DMS53 (cell line): ENCODE measurements at regions not wholly inside any gene's neighbourhood (a gene's known extent, or its start where the extent isn't known, plus 50 kb on each side); places are given as distances from the start of the nearest gene placed in this dataset.
"Not testable (repeated sequence)": the region's sequence is repeated elsewhere in the genome, so short reads cannot be mapped to it uniquely, and the experiment has no call there.

Source experiments
- DNase-seq: peaks from one replicate; lab custom pipeline; 2025; lab: John Stamatoyannopoulos, UW

DNA sequence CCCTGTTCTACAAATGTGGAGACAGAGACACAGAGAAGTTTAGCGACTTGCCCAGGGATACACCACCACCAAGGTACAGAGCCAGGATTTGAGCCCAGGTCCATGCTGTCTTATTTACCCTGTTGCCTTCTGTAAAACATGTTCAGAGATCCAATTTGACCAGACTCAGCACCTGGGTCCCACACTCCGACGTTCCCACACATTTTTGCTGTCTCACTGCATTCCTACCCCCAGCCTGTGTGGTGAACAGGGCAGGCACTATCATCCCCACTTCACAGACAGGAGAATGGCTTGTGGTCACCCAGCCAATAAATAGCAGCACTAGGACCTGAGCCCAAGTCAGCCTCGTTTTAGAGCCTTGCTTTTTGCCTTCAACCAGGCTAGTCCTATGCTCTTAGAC lies 102.8 kb downstream of the PJA1 start:
- no peak for DNase-seq

DNA sequence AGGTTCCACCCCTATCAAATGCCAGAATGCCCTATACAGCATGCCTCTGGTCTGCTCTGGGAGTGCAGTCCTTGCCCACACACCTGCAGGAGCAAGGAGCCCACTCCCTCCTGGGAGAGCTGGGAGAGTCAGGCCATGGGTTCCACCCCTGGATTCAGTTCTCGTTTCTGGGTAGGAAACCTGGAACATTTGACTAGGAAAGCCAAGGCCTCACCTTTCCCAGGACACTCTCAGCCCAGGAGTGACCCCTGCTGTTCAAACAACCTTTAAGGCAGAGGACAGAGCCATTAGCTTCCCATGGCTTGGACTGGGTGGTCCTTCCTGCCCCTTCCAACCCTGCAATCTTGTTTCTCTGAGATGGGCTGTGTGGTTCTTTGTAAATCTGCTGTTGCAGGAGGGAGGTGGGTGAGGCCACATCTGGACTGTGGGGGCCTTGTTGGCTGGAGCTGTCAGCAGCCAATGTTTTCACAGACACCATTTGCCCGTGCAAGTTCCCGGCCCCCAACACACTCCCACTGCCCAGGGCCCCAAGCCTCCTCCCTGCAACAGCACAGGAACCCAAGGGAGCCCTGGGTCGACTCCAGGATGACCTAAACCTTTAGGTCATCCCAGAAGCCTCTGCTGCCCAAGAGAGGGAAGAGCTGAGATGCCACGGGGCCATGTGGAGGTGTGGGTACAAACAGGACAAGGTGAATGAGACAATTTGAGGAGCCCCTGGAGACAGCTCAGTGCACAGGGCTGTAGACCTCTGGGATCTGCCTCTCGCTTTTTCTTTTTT lies 104.4 kb downstream of the PJA1 start:
- peak; percentile 34 for DNase-seq

DNA sequence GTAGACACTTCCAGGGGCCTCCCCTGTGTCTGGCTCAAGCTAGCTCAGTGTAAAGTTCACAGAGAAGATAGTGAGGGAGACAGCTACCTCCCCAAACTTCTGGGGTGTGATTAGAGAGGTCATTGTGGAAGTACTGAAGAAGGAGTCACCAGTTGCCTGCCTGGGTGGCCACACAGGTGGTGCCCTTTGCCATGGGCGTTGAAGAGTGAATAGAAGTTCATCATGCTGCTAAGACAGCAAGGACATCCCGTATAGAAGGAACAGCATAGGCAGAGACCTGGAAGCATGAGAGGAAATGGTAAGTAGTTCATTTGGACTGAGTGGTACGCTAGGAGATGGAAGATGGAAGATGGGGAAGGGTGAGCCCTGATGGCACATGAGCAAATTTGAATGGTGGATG lies 110.1 kb downstream of the PJA1 start:
- no peak for DNase-seq

DNA sequence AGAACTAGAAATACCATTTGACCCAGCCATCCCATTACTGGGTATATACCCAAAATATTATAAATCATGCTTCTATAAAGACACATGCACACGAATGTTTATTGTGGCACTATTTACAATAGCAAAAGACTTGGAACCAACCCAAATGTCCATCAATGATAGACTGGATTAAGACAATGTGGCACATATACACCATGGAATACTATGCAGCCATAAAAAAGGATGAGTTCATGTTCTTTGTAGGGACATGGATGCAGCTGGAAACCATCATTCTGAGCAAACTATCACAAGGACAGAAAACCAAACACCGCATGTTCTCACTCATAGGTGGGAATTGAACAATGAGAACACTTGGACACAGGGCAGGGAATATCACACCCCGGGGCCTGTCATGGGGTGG lies 110.8 kb downstream of the PJA1 start:
- not testable (repeated sequence) for DNase-seq

DNA sequence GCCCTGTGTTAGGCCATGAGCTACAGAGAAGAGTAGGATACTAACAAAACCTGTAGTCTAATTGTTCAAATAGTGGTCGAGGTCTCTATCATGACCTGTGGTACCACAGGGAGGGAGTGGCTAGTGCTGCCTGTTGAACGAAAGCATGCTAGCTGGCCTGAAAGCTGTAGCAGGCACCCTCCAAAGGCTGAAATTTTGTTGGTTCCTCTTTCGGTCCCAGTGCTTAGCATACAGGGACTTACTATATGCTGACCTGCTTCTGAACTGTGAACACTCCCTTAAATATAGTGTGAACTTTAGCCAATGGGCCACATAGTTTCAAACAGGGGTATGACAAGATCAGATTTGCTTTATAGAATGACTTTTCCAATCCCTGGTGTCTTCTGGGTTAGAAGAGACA lies 113.4 kb downstream of the PJA1 start:
- DNase-seq: no peak

DNA sequence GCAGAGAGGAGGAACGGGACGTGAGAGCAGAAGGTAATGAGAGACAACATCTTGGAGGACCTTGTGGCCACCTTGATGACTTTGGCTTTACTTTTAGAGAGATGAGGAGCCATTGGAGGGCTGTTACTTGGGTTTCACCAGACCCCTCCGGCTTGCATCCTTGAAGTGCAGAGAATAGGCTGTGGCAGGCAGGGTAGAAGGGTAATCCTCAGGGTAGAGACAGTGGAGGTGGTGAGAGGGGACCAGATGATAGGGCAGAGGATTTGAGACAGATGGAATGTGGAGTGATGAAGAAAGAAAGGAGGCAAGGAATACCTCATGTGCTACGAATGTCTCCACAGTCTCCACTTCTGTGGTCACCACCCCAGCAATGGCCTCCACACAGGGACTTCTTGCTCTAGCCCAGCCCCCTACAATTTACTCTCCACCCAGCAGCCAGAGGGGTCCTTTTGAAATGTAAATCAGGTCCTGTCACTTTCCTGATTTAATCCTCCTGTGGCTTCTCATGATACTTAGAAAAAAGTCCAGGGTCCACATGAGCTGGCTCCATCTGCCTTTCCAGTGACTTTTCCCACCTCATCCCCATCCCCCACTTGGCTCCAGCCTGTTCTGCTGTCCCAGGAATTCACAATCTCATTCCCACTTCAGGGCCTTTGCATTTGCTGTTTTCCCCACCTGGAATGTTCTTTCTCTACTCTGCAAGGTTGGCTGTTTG lies 115.0 kb downstream of the PJA1 start:
- DNase-seq: no peak

DNA sequence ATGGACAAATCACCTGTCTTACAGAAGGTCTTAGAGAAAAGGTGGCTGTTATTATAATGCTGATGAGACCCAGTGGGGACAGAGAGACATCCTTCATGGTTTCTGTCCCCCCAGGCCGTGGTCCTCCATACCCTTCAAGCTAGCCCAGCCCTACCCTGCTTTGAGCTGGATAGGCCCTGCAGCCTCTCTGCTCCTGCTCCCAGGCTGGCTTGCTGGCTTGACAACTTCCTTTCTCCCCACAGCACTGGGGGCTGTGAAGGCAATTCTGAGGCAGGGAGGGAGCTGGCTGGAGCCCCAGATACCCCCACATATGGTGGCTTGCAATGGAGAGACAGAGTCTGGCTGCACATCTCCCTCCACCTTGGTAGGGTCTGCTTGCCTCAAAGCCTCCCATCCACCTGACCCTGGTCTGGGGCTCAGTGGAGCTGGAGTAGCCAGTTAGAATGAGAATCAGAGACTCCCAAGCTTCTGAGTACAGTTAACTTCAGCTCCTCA lies 118.2 kb downstream of the PJA1 start:
- no peak for DNase-seq

DNA sequence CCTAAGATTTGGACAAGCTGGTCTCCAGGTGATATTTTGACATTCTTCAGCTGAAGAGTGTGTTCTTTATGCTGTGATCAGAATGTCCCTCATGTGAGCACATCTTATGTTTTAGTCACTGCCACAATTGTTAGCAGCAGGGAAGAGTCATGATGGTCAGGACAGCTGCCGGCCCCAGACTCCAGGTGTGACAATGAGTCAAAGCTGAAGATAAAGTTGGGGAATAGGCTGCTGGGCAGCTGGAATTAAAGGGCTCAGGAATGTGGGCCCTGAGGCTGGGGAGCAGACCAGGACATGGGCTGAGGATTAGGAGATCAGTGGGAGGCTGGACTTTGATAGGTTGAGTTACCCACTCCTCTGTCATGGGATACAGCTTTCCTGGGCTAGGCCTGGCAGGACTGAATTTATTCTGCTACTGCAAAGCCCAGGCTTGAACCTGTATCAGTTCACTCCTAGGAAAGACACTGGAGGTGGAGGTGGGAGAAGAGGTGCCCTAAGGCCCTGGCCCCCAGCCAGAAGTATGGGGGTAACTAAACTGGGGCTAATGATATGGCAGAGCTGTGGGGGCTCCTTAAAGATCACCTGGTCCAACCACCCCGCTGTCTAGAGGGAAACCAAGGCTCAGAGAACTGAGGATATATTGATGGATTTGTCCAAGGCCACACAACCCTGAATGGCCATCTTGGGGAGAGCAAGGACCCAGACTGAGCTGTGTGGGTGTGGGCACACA lies 119.5 kb downstream of the PJA1 start:
- no peak for DNase-seq

DNA sequence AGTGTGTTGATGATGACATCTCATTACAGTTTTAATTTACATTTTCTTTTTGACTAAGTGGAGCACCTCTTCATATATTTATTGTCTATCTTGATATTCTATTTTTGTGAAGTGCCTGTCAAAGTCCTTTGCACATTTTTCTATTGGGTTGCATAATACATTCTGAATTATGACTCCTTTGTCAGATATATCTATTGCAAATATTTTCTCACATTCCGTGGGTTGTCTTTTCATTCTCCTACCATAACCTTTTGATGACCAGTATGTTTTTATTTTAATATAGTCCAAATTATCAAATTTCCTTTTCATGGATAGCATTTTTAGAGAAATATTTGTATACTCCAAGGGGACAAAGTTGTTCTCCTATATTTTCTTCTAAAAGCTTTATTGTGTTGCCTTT lies 126.4 kb downstream of the PJA1 start:
- no peak for DNase-seq

DNA sequence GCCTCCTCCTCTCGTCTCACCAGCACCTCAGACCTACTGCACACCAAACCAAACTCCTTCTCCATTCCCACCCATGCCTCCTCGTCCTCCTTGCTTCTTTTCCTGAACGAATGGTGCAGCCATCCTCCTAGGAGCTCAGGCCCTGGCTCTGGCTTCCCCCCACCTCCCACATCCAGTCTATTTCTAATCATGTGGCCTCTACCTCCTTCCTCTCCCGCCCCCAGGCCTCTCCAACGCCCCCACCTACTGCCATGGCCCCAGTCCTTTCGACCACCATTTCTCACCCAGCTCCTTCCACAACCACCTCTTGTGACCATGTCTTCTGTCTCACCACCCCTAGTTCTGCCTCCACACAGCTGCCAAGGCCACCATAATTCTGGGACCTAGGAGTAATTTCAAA lies 127.1 kb downstream of the PJA1 start:
- no peak for DNase-seq

DNA sequence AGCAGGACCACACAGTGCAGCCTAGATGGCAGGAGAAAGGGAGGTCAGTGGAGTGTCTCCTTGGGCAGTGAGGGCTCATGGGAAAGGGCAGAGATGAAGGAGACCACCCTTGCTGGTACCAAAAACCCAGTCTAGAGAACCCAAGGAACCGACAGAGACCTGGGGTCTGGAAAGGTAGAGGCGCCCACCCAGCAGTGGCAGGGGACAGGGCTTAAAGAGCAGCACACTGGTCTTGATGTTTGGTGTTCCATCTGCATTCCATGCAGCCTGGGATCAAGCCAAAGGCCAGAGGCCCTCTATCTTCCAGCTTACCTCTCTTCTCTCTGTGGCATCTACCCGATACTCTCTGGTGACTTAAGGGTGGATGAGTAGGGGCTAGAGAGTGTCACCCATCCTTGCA lies 127.5 kb downstream of the PJA1 start:
- DNase-seq: no peak

DNA sequence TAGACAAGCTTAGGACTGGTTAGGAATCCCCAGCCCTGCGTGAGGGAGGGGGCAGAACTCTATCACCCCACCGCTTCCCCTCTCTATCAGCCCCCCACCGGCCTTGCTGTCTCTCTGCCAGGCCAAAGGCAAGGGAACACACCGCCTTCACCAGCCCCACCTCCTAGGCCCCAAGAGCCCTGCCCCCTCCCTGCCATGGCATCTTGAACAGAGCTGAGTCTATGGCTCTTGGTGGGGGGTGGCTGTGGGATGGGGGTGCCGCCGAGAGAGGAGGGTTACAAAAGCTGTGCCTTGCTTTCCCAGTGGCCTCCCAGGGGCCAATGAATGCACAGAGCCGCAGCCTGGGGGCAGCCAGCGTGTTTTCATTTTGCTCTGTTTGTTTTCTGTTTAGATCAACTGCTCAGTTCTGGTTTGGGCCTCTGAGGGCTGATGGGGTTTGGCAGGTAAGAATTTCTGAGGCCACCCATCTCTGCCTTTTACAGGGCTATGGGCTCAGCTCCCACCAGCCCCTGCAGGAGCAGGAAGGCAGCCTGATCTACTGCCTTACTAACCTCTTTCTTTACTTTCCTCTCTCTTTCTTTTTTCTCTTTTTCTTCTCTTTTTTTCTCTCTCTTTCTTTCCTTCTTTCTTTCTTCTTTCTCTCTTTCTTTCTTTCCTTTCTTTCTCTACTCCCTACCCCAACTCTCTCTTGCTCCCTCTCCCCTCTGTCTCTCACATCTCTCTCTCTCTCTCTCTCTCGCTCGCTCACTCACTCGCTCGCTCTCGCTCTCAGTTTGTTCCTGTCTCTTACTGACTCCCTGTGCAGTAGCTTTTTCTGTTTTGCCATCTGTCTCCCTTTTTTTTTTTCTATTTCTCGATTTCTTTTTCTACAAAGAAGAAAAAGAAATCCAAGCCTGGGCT lies 128.3 kb downstream of the PJA1 start:
- DNase-seq: no peak

DNA sequence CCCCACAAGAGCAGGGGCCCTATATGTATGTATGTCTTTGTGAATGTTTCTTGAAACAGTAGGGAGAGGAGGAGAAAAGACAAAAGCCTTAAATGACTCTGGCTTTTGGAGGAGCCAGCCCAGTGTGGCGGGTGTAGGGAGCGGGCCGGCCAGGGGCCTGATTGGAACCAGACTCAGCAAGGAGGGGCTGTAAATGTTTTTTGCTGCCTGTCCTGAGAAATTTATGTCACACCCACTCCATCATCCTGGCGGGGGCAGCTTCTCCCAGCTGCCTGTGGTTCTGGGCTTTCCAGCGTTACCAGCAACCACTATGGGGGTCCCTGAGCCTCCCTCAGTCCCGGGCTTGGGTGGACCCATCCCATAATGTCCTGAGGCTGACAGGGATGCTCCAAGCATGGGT lies 130.8 kb downstream of the PJA1 start:
- DNase-seq: no peak

DNA sequence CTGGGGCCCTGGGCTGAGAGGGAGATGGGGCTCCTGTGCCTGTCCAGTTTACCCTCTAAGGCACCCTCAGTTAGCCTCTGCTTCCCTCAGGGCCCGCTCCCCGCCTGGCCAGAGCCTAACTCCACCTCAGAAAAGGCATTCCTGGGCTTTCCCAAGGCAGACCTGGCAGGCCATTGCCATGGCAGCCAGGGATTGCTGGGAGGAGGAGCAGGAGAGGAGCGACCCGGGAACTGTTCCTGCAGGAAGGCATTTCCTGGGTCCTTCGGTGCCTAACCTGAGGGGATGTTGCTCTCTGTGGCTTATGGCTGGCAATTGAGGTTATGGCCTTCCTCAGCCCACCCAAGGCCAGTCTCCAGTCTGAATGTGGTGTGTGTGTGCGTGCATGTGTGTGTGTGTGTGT lies 131.3 kb downstream of the PJA1 start:
- DNase-seq: no peak

DNA sequence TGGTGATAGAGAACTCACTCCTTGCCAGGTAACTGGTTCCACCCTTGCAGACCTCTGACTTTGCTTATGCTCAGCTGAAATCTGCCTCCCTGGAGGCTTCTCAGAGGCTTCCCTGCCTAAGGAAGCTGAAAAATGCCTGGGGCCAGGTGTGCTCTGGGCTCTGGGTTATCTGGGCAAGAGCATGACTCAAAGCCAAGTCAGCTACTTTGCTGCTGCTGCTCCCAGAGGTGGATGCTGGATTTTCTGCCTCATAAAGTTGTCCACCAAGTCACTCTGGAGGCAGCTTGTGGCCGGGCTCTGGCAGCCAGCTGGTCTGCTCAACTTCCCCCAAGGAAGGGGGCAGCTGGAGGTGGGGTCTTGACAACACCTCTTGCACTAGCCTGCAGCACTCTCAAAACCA lies 132.7 kb downstream of the PJA1 start:
- no peak for DNase-seq

DNA sequence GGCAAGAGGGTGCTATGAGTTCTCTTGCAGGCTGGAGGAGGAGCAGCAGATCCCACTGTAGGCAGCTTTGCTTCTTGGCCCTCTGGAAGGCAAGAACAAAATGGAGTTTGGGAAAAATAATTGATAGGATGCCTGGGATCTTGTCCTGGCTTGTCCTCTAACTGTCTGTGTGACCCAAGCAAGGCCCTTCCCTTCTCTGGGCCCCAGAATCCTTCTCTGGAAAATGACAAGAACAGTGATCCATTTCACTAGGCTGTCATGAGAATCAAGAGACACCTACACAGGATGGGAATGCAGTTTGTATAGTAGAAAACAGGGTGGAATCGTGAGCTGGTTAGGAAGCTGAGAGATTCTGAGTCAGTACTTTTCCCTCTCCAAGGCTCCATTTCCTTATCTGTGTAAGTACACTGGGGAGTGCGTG lies 133.3 kb downstream of the PJA1 start:
- no peak for DNase-seq

DNA sequence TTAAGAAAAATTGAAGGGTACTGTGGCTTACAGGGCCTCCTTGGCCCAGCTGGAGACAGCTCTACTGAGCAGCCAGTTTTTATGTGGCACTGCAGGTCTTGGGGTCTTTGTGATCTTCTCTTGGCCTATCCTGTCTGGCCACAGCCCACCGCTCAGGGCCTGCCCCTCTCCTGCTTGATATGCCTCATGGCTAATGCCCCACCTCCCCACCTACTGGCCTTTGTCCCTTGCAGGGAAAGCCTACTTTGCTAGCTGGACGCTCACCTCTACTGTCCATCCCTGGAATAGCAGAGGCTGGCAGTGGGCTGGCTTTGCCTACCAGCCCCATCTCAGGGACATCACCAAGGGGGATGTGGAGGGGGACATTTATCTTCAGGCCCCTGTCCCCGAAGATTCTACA lies 134.1 kb downstream of the PJA1 start:
- DNase-seq: peak; percentile 16

DNA sequence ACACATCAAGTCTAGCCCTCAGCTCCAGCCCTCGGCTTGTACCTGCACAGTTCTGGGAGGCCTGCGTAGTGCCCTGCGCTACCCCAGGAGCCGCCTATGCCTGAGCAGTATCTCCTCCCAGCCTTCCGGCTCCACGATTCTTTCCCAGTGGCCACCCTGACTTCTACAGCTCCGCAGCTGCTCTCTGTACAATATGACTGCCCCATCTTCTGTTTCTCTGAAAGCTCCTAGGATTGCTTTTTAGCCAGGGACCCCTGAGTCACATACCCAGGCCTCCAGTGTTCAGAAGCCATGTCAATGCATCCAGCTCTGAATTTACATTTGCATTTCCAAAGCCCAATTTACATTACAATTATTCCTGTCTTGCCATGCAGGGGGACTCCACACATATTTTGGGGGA lies 135.5 kb downstream of the PJA1 start:
- no peak for DNase-seq

DNA sequence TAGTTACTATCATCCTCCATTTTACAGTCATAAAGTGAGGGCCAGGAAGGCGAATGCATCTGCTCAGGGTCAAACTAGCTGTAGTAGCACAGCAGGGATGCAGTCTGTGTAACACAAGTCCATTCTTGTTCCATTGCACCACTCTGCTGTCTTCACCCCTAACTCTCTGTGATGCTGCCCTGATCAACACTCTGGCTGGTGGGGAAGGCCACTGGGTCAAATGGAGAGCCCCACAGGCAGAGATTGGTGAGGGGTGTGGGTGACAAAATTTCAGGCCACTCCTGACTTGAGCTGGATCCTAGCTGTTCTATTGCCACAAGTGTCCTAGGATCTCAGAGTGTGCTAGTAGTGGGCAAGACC lies 136.5 kb downstream of the PJA1 start:
- no peak for DNase-seq

DNA sequence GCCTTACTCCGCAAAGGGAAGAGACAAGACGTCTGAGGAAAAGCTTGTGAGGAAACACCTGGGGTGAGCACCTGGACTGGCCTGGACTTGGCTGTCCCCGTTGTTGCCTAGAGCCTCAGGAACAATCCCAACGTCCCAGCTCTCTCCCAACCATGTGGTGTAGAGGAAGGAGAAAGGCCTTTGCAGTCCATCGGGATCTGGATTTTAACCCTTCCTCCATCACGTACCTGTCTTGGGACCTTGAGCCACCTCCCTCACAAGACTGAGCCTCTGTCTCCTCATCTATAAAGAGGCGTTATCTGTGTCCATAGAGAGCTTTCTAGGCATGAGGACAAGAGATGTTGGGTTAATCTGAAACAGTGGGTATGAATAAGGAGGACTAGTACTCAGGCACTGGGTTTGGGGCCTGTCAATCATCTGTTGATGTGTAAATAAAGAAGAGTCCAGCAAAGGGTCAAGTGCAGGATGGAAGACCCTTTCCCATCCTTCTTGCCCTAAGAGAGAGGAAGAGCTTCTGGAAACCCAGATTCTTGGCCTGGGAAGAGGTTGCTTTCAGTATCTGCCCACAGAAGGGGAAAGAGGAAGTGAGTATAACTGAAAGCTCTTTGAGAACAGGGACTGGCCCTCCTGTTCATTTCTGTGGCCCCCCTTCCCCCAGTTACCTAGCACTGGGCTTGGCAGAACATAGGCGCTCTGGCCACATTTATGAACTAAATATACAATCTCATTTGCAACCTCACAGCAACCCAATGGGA lies 137.1 kb downstream of the PJA1 start:
- DNase-seq: no peak
